ENCODE measurements at regions not wholly inside any gene's neighbourhood (a gene's known extent, or its start where the extent isn't known, plus 50 kb on each side); places are given as distances from the start of the nearest gene placed in this dataset.

DNA sequence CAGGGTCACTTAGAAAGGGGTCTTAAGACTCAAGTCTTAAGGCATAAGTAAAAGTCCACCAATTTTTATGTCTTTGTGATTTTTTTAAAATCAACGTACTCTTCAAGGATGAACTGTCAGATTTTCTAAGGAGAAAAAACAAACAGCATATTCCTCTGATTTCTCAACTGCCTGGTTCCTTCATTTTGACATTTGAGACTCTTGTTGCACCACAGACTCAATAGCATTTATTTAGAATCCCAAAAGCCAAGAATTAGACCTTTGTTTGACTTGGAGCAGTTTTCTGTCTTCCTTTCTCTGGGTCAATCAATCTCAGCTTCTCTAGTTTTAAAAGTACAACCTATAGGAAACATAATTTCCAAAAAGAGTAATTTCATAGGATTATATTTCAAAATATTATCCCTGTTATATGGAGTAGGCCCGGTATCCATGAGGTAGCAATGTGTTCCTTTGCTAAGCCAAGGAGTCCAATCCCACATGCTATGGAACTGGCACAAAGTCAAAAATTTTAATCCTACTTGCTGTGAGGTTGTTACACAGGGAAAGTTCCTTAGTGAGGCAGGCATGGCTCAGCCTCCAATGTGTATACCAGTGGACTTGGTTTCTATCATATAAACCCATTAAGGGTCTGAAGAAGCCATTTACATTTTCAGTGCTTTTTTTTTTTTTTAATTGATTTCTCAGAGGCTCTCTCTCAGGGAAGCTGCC, 405.7 kb downstream of the KIF16B start:
- no peak for DNase-seq (ENCODE audit: low read depth in 2 of 2)
- Histone ChIP-seq H3K4me1 (ENCODE audit: control insufficient read depth, extremely low read depth, insufficient read depth, low read length) (no peaks in the 10 kb centered on the region), H3K9me3 (ENCODE audit: control insufficient read depth, insufficient read depth, low read depth, low read length) (no peaks in the 10 kb centered on the region), H3K4me2 (ENCODE audit: extremely low read depth, insufficient read depth, low read length) (no peak overlapping the region), H2AFZ (ENCODE audit: low read length) (no peak overlapping the region), H3K27ac (ENCODE audit: insufficient read depth, low read length) (no peak overlapping the region), H3K79me2 (ENCODE audit: control insufficient read depth, insufficient read depth, low read length) (no peaks in the 10 kb centered on the region), H3K4me3 (replicated peaks in 1 of 4; ENCODE audit: control extremely low read depth in 1 of 4, insufficient read depth in 1 of 4, low read depth in 3 of 4, low read length in 4 of 4) (no peak overlapping the region), H3K36me3 (ENCODE audit: control insufficient read depth, insufficient read depth, low read length) (no peaks in the 10 kb centered on the region), H3K27me3 (ENCODE audit: control insufficient read depth, insufficient read depth, low read length) (no peaks in the 10 kb centered on the region), H4K20me1 (ENCODE audit: control insufficient read depth, extremely low read depth, insufficient read depth, low read length) (no peaks in the 10 kb centered on the region), H3K9ac (ENCODE audit: insufficient read depth, low read length) (no peak overlapping the region)
- TF ChIP-seq, protein P1, sequence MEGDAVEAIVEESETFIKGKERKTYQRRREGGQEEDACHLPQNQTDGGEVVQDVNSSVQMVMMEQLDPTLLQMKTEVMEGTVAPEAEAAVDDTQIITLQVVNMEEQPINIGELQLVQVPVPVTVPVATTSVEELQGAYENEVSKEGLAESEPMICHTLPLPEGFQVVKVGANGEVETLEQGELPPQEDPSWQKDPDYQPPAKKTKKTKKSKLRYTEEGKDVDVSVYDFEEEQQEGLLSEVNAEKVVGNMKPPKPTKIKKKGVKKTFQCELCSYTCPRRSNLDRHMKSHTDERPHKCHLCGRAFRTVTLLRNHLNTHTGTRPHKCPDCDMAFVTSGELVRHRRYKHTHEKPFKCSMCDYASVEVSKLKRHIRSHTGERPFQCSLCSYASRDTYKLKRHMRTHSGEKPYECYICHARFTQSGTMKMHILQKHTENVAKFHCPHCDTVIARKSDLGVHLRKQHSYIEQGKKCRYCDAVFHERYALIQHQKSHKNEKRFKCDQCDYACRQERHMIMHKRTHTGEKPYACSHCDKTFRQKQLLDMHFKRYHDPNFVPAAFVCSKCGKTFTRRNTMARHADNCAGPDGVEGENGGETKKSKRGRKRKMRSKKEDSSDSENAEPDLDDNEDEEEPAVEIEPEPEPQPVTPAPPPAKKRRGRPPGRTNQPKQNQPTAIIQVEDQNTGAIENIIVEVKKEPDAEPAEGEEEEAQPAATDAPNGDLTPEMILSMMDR (conservative IDR thresholded peaks at IDR 0.05 in 1 of 2, IDR thresholded peaks at IDR 0.05 in 1 of 2; ENCODE audit: low read depth in 1 of 2, low read length in 2 of 2): no peak
- TF ChIP-seq EZH2 (IDR thresholded peaks at IDR 0.05; ENCODE audit: low read length, missing control alignments): no peak

DNA sequence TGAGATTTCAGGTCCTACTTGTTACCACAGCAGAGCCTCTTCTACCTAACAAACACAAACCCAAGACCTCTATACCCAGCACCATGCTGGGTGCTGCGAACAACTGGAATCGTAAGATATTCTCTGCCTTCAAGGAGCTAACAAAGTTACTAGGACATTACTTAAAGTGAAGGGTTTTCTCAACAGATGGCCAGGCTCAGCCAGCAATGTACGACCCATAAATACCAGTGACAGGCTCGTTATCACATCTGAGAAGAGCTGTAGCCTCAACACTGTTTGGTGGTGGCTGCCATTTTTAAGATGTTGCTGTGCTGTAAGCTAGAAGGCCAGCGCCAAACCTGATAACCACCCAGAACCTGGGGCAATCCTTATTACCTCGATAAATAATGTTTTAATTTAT, 406.5 kb downstream of the KIF16B start:
- Histone ChIP-seq H3K4me3 (replicated peaks in 1 of 4; ENCODE audit: control extremely low read depth in 1 of 4, insufficient read depth in 1 of 4, low read depth in 3 of 4, low read length in 4 of 4) (no peak overlapping the region), H3K79me2 (ENCODE audit: control insufficient read depth, insufficient read depth, low read length) (no peaks in the 10 kb centered on the region), H3K9ac (ENCODE audit: insufficient read depth, low read length) (no peak overlapping the region), H3K4me1 (ENCODE audit: control insufficient read depth, extremely low read depth, insufficient read depth, low read length) (no peaks in the 10 kb centered on the region), H3K36me3 (ENCODE audit: control insufficient read depth, insufficient read depth, low read length) (no peaks in the 10 kb centered on the region), H3K27me3 (ENCODE audit: control insufficient read depth, insufficient read depth, low read length) (no peaks in the 10 kb centered on the region), H3K4me2 (ENCODE audit: extremely low read depth, insufficient read depth, low read length) (no peak overlapping the region), H2AFZ (ENCODE audit: low read length) (no peak overlapping the region), H3K9me3 (ENCODE audit: control insufficient read depth, insufficient read depth, low read depth, low read length) (no peaks in the 10 kb centered on the region), H3K27ac (ENCODE audit: insufficient read depth, low read length) (no peak overlapping the region), H4K20me1 (ENCODE audit: control insufficient read depth, extremely low read depth, insufficient read depth, low read length) (no peaks in the 10 kb centered on the region)
- no peak for DNase-seq (ENCODE audit: low read depth in 2 of 2)
- TF ChIP-seq, protein P1 (conservative IDR thresholded peaks at IDR 0.05 in 1 of 2, IDR thresholded peaks at IDR 0.05 in 1 of 2; ENCODE audit: low read depth in 1 of 2, low read length in 2 of 2): no peak
- no peak for TF ChIP-seq EZH2 (IDR thresholded peaks at IDR 0.05; ENCODE audit: low read length, missing control alignments)

DNA sequence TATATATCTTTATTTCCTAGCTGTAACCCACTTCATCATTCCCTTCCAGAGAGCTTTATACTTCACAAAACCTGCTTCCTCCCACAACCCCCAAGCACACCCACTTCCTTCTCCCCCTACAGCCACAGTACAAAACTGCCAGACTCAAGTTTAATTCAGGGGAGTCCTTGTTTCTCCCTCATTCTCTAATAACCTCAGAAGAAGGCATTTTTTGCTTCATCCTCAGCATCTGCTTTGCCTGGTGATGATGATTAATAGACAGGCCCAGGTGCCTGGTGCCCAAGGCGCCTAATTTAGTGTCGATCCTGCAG, 414.3 kb downstream of the KIF16B start:
- Histone ChIP-seq H3K27me3 (ENCODE audit: control insufficient read depth, insufficient read depth, low read length) (no peaks in the 10 kb centered on the region), H3K9ac (ENCODE audit: insufficient read depth, low read length) (no peak overlapping the region), H3K27ac (ENCODE audit: insufficient read depth, low read length) (no peak overlapping the region), H2AFZ (ENCODE audit: low read length) (no peak overlapping the region), H3K4me2 (ENCODE audit: extremely low read depth, insufficient read depth, low read length) (no peak overlapping the region), H3K36me3 (ENCODE audit: control insufficient read depth, insufficient read depth, low read length) (no peaks in the 10 kb centered on the region), H3K9me3 (ENCODE audit: control insufficient read depth, insufficient read depth, low read depth, low read length) (no peaks in the 10 kb centered on the region), H3K4me1 (ENCODE audit: control insufficient read depth, extremely low read depth, insufficient read depth, low read length) (no peaks in the 10 kb centered on the region), H4K20me1 (ENCODE audit: control insufficient read depth, extremely low read depth, insufficient read depth, low read length) (no peaks in the 10 kb centered on the region), H3K79me2 (ENCODE audit: control insufficient read depth, insufficient read depth, low read length) (no peaks in the 10 kb centered on the region), H3K4me3 (replicated peaks in 1 of 4; ENCODE audit: control extremely low read depth in 1 of 4, insufficient read depth in 1 of 4, low read depth in 3 of 4, low read length in 4 of 4) (no peak overlapping the region)
- TF ChIP-seq, protein P1 (conservative IDR thresholded peaks at IDR 0.05 in 1 of 2, IDR thresholded peaks at IDR 0.05 in 1 of 2; ENCODE audit: low read depth in 1 of 2, low read length in 2 of 2): no peak
- no peak for TF ChIP-seq EZH2 (IDR thresholded peaks at IDR 0.05; ENCODE audit: low read length, missing control alignments)
- no peak for DNase-seq (ENCODE audit: low read depth in 2 of 2)

All from fibroblast of lung (primary cell).